ENCODE measurements at regions not wholly inside any gene's neighbourhood (a gene's known extent, or its start where the extent isn't known, plus 50 kb on each side); places are given as distances from the start of the nearest gene placed in this dataset.

DNA sequence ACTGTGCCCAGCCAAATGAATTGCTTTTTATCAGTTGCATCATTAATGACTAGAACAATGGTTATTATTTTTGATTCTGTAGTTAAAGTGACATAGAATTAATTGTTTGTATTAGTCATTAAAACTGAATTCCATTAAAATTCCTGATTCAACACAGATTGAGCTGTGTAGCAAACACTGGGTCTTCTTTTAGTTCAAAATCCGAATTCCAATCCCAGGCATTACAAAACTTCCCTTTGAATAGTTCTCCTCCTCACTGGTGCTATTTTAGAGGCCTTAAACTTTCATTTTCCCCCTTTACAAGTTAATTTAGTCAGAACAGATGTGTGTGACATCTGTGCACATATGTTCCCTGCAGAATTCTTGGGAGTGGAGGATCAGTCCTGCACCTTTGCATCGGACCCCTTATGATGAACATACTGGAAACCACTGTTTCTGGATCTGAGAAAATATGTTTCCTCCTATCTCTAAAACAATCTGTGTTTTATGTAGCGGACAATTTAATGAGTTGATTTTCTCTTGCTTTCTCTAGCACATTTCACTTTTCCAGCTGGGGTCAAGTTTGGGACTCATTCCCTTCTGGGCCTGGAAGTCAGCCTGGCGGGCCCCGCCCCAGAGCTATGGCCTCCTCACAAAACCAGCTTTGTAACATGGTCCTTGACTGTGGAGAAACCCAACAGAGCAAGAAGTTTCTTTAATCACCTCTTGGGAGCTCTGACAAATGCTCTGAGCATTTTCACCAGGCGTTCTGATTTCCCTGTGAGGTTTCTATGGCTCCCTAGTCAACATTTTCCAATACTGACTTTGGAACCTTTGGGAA lies 87.9 kb upstream of the MAMDC2 start:
- DNase-seq (ENCODE audit: low read depth in 2 of 2): no peak

- no peak for DNase-seq (ENCODE audit: low read depth in 2 of 2)
Observed at GRCh38 chr9:69961843-69962242, 81.8 kb upstream of the MAMDC2 start.

DNA sequence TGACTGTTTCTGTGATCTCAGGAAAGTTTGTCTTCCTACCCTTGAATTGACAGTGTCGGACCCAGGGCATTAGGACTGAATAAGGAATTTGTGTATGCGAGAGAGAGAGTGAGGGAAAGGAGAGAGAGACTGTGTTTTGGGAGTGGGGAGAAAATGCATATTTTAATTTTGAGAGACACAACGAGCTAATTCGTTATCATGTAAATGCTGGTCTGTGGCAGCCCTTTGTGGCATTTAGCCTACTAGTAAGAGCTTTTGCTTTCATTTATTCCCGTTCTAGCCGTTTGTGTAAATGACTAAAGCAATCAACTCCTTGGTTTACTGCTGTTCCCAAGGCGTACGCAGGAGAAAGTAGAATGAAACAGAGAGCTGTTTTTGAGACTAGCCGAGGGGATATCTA lies 79.8 kb upstream of the MAMDC2 start:
- DNase-seq (ENCODE audit: low read depth in 2 of 2): no peak

DNA sequence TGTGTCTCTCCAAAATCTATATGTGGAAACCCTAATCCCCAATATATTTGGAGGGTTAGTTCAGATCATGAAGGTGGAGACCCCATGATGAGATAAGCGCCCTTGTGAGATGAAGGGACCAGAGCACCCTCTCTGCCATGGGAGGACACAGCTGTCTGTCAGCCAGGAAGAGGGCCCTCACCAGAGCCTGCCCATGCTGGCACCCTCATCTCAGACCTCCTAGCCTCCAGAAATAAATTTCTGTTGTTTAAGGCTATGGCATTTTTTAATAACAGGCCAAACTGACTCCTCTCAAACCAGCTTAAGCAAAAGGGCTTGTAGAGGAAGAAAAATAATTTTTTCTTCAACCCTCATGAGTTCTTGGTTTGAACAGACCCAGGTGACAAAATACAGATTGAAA lies 79.2 kb upstream of the MAMDC2 start:
- no peak for DNase-seq (ENCODE audit: low read depth in 2 of 2)

GRCh38 chr9:69965416-69966145 lies 78.1 kb upstream of the MAMDC2 start:
- no peak for DNase-seq (ENCODE audit: low read depth in 2 of 2)

DNA sequence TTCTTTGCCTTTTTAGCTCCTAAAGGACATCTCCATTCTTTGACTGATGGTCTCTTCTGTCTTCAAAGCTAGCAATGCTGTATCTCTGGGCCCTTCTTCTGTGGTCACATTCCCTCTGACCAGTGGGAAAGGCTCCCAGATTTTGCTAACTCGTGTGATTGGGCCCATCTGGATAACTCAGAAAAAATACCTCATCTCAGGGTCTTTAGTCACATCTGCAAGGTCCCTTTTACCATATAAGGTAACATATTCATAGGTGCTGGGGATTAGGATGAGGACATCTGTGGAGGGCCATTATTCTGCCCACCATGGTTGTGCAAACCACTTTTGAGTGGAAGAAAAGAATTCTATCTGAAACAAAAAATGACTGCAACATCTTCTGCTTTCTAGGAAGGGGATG lies 76.3 kb upstream of the MAMDC2 start:
- DNase-seq (ENCODE audit: low read depth in 2 of 2): no peak

- DNase-seq (ENCODE audit: low read depth in 2 of 2): no peak
Observed at GRCh38 chr9:69970001-69970533, 73.6 kb upstream of the MAMDC2 start.

GRCh38 chr9:69971643-69972449 lies 71.8 kb upstream of the MAMDC2 start:
- DNase-seq (ENCODE audit: low read depth in 2 of 2): peak; percentile 18 to 19

DNA sequence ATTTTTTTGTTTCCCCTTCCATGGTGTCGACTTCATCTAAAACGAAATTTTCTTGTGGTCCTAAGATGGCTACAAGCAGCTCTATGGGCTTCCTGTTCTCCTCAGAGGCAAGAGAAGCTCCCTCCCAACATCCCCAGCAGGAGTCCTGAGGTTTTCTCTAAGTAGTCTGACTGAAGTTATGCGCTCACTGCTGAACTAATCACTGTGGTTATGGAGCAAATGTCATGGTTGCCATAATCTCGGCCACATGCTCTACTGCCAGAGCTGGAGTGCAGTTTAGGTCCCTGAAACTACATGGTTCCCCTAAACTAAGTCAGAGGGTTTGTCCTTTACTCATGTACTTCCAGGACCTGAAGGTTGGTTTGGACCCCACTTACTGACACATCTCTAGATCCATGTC lies 68.0 kb upstream of the MAMDC2 start:
- no peak for DNase-seq (ENCODE audit: low read depth in 2 of 2)

GRCh38 chr9:69976152-69976551 lies 67.5 kb upstream of the MAMDC2 start:
- no peak for DNase-seq (ENCODE audit: low read depth in 2 of 2)

- DNase-seq (ENCODE audit: low read depth in 2 of 2): no peak
Observed at GRCh38 chr9:69980041-69980440, 63.6 kb upstream of the MAMDC2 start.

DNA sequence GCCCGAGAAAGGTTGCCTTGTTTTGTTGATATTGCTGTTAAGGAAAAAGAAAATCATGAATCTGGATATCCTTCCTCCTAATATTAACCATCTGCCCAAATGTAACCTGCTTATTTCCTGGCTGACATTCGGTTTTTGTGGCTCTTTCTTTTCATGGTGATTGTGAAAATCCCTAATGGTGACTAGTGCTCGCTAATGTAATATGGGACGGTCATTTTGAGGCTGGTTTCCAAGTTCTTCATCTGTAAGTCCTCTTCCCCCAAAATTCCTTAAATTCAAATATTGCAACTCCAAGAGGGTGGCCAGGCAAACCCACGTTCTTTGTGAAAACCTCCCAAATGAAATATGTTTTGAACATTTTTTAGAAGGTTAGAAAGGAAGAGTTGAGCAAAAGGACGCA lies 63.1 kb upstream of the MAMDC2 start:
- DNase-seq (ENCODE audit: low read depth in 2 of 2): no peak

DNA sequence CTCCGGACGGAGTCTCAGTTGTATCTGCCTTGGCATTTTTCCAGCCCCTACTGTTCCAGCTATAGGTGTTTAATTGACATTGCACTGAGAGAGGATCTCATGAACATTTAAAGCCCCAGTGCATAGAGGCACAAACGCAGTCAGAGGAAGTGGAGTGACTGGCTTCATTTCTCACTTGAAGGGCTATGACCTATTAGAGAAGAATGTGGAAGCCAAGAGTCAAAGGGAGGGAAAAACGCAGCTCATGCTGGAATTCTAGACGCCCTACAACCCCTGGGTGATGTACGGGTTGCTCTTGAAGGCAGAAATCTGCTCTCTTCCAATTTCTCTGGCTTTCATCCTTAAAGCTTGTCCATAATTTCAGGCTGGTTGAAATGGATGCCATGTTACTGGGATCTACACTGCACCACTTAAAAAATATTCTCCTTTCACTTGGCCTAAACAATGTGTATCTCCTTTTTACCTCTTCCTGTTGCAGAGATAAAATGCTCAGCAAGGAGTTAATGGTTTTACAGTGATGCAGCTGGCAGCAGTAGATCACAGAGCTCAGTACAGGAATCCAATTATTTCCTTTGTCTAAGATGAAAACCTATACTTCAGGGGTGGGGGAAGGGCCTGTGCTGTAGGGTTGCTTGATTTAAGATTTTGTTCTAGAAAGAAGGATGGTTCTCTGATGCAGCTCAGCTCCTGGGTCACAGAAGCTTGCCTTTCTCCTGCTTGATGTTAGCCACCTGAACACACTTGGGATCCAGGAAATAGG lies 61.8 kb upstream of the MAMDC2 start:
- DNase-seq (ENCODE audit: low read depth in 2 of 2): no peak

GRCh38 chr9:69984831-69985230 lies 58.8 kb upstream of the MAMDC2 start:
- DNase-seq (ENCODE audit: low read depth in 2 of 2): no peak

- no peak for DNase-seq (ENCODE audit: low read depth in 2 of 2)
Observed at GRCh38 chr9:69985971-69986370, 57.7 kb upstream of the MAMDC2 start.

DNA sequence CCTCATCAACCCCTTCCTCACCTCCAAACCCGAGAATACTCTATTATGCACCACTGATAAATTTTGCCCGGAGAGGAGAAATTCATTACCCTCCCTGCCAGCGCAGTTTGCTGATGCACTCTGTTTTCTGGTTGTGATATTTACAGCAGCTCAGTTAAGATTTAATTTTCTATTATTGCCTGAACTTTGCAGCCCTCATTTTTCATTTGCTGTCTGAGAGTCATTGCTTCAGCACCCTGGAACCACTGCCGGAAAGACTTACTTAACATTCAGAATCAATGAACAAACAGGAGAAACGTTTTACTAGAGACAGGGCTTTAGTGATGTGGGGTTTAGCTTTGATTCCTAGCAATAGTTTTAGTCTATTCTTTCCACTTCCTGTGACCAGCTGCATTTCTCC lies 56.7 kb upstream of the MAMDC2 start:
- DNase-seq (ENCODE audit: low read depth in 2 of 2): no peak

- no peak for DNase-seq (ENCODE audit: low read depth in 2 of 2)
Observed at GRCh38 chr9:69987457-69987856, 56.2 kb upstream of the MAMDC2 start.

DNA sequence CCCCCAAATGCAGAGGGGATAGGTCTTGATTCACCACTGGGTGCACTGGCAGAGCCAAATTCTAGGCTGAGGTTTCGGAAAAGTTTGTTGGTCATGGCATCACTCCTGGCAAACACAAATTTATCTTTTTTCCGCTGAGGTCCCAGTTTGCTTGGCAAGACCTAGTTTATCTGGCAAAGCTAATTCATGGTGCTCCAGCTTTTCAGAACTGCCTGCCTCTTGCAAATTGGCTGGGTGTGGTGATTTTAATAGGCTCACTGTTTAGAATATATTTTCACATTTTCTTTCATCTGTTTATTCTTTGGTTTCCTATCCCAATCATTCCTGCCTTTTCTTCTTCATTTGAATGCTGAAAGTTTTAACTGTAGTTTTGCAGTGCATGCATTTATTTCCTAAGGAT lies 50.5 kb upstream of the MAMDC2 start:
- no peak for DNase-seq (ENCODE audit: low read depth in 2 of 2)
